ENCODE measurements at regions not wholly inside any gene's neighbourhood (a gene's known extent, or its start where the extent isn't known, plus 50 kb on each side); places are given as distances from the start of the nearest gene placed in this dataset.

DNA sequence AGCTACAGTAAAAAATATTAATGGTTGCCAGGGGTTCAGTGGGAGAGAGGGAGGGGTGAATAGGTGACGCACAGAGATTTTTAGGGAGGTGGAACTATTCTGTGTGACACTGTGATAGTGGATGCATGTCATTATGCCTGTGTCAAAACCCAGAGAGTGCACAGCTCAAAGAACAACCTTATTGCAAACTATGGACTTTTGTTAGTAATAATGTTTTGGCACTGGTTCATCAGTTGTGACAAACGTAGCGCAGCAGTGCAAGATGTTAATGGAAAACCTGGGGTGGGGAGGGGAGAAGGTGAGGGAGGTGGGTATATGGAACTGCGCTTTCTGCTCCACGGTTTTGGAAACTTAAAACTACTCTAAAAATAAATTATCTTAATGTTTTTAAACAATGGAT lies 134.6 kb upstream of the RFC3 start:
- TF ChIP-seq POLR2AphosphoS5 (IDR thresholded peaks at IDR 0.05; ENCODE audit: low read depth, low read length) (no peak), TAF1 (IDR thresholded peaks at IDR 0.05; ENCODE audit: borderline replicate concordance, insufficient read depth, low read length) (no peak)
- TF ChIP-seq, protein P1, sequence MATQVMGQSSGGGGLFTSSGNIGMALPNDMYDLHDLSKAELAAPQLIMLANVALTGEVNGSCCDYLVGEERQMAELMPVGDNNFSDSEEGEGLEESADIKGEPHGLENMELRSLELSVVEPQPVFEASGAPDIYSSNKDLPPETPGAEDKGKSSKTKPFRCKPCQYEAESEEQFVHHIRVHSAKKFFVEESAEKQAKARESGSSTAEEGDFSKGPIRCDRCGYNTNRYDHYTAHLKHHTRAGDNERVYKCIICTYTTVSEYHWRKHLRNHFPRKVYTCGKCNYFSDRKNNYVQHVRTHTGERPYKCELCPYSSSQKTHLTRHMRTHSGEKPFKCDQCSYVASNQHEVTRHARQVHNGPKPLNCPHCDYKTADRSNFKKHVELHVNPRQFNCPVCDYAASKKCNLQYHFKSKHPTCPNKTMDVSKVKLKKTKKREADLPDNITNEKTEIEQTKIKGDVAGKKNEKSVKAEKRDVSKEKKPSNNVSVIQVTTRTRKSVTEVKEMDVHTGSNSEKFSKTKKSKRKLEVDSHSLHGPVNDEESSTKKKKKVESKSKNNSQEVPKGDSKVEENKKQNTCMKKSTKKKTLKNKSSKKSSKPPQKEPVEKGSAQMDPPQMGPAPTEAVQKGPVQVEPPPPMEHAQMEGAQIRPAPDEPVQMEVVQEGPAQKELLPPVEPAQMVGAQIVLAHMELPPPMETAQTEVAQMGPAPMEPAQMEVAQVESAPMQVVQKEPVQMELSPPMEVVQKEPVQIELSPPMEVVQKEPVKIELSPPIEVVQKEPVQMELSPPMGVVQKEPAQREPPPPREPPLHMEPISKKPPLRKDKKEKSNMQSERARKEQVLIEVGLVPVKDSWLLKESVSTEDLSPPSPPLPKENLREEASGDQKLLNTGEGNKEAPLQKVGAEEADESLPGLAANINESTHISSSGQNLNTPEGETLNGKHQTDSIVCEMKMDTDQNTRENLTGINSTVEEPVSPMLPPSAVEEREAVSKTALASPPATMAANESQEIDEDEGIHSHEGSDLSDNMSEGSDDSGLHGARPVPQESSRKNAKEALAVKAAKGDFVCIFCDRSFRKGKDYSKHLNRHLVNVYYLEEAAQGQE (IDR thresholded peaks at IDR 0.05; ENCODE audit: insufficient read depth in 1 of 2, low read depth in 2 of 2, low read length in 2 of 2), result no peak
